Natural killer cell (primary cell): ENCODE measurements at regions not wholly inside any gene's neighbourhood (a gene's known extent, or its start where the extent isn't known, plus 50 kb on each side); places are given as distances from the start of the nearest gene placed in this dataset.

Experiments
- ATAC-seq, 3 donors: fragments of 150-1000 bp in 2 of 3; fragments of 200-7000 bp in 1 of 3; cut with Tn5 transposase; 1 replicate in 1 of 3; 2 replicates in 2 of 3; pipeline ENCODE4 v1.10.0; 2021; ENCODE audit warnings: mild to moderate bottlenecking in 2 of 3, moderate library complexity in 2 of 3
- DNase-seq, 2 donors: peaks; one replicate each; pipeline versions ENCODE4 v3.0.0 to v3.0.0-alpha.2; 2013 to 2021; ENCODE audit warnings: mixed read lengths in 1 of 2
- H3K27ac ChIP-seq: one replicate; pipeline ENCODE4 v1.5.1; 2013; ENCODE audit warnings: mild to moderate bottlenecking, low read length
- H3K27me3 ChIP-seq: one replicate; pipeline ENCODE4 v1.6.1; 2013; ENCODE audit warnings: low read length; ENCODE audit not compliant: control insufficient read depth, insufficient read depth
- H3K36me3 ChIP-seq: one replicate; pipeline ENCODE4 v1.6.1; 2013; ENCODE audit warnings: low read length; ENCODE audit not compliant: control insufficient read depth, insufficient read depth
- H3K4me1 ChIP-seq: one replicate; pipeline ENCODE4 v1.6.1; 2013; ENCODE audit warnings: low read length; ENCODE audit not compliant: control insufficient read depth, insufficient read depth
- H3K4me3 ChIP-seq: one replicate; pipeline ENCODE4 v1.5.1; 2013; ENCODE audit warnings: low read length
- H3K9me3 ChIP-seq: one replicate; pipeline ENCODE4 v1.6.1; 2013; ENCODE audit warnings: low read length; ENCODE audit not compliant: control insufficient read depth, insufficient read depth
- H3K27ac Mint-ChIP-seq, 2 donors: one replicate each; pipeline ENCODE4 v1.8.0; 2022; ENCODE audit warnings: mild to moderate bottlenecking in 2 of 2, mixed read lengths in 2 of 2, moderate library complexity in 1 of 2
- H3K27me3 Mint-ChIP-seq, 2 donors: one replicate each; pipeline ENCODE4 v1.8.0; 2022; ENCODE audit warnings: low read depth in 2 of 2, mixed read lengths in 2 of 2
- H3K36me3 Mint-ChIP-seq: one replicate; pipeline ENCODE4 v1.8.0; 2022; ENCODE audit warnings: mixed read lengths
- H3K4me1 Mint-ChIP-seq, 2 donors: one replicate each; pipeline ENCODE4 v1.8.0; 2022; ENCODE audit warnings: mixed read lengths in 2 of 2
- H3K4me3 Mint-ChIP-seq: one replicate; pipeline ENCODE4 v1.8.0; 2022; ENCODE audit warnings: mild to moderate bottlenecking, moderate library complexity, mixed read lengths
- H3K9me3 Mint-ChIP-seq, 2 donors: one replicate each; pipeline ENCODE4 v1.8.0; 2022; ENCODE audit warnings: mixed read lengths in 2 of 2
- WGBS: methylation state at CpG from one replicate; pipeline ENCODE4 v1.1.7; 2013; ENCODE audit warnings: missing lambda C conversion rate; ENCODE audit not compliant: insufficient coverage; 5-methylcytosine and 5-hydroxymethylcytosine counted together
- intact Hi-C: fragments of 100-400 bp; cut with micrococcal nuclease; formaldehyde crosslinking; loops from one replicate; pipeline ENCODE4 v1.14.2; 2022
- TF ChIP-seq, protein P1 (sequence below): fragments of 200-600 bp; IDR thresholded peaks from one replicate; pipeline ENCODE4 v1.8.0; 2022; ENCODE audit warnings: antibody characterized with exemption

DNA sequence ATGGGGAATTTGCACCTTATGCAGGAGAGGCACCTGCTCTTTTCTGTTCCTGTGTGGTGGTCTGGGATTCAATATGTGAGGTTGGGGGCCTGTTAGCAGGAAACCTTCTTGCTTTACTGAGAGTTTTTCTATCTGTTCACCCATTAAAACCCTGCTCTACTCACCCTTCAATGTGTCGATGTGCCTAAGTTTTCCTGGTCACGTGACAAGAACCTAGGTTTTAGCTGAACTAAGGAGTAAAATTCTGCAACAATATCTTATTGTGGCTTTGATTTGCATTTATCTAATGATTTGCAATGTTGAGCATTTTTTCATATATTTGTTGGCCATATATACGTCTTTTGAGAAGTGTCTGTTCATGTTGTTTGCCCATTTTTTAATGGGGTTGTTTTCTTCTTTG is 979.9 kb downstream of the HACE1 start:
- no peaks in the 10 kb centered on the region for H3K4me1 ChIP-seq
- no peak overlapping the region for H3K27ac ChIP-seq
- H3K36me3 Mint-ChIP-seq: no peaks in the 10 kb centered on the region
- no peak overlapping the region for H3K4me3 ChIP-seq
- no peak overlapping the region for H3K4me3 Mint-ChIP-seq
- ATAC-seq (no peak), DNase-seq (no peak)
- H3K27me3 ChIP-seq: no peaks in the 10 kb centered on the region
- H3K9me3 ChIP-seq: peaks cover 9% of the 10 kb centered on the region
- H3K36me3 ChIP-seq: no peaks in the 10 kb centered on the region
- H3K9me3 Mint-ChIP-seq: peaks cover 9 to 17% of the 10 kb centered on the region in 2 donors
- no peak overlapping the region for H3K27ac Mint-ChIP-seq
- TF ChIP-seq, protein P1, sequence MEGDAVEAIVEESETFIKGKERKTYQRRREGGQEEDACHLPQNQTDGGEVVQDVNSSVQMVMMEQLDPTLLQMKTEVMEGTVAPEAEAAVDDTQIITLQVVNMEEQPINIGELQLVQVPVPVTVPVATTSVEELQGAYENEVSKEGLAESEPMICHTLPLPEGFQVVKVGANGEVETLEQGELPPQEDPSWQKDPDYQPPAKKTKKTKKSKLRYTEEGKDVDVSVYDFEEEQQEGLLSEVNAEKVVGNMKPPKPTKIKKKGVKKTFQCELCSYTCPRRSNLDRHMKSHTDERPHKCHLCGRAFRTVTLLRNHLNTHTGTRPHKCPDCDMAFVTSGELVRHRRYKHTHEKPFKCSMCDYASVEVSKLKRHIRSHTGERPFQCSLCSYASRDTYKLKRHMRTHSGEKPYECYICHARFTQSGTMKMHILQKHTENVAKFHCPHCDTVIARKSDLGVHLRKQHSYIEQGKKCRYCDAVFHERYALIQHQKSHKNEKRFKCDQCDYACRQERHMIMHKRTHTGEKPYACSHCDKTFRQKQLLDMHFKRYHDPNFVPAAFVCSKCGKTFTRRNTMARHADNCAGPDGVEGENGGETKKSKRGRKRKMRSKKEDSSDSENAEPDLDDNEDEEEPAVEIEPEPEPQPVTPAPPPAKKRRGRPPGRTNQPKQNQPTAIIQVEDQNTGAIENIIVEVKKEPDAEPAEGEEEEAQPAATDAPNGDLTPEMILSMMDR: no peak
- no peaks in the 10 kb centered on the region for H3K27me3 Mint-ChIP-seq
- intact Hi-C loops: no loop called here
- WGBS: 100% methylated on average over 3 of the region's 3 CpGs
- H3K4me1 Mint-ChIP-seq: no peaks in the 10 kb centered on the region

DNA sequence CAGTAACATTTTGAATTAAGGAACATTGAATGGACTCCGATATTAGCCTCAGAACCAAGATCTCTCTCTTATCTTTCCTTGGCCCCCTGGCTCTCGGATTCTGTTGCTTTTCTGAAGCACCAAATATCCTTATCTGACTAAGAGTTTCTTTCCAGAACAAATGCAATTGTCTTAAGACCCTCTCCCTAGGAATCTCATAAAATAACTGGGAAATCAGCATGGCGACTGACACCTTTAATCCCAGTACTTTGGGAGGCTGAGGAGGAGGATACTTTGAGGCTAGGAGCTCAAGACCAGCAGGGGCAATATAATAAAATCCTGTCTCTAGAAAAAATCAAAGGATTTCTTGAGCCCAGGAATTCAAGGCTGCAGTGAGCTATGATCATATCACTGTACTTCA is 984.5 kb downstream of the HACE1 start:
- DNase-seq: no peak
- Histone ChIP-seq H3K9me3 (peaks cover 5% of the 10 kb centered on the region), H3K4me3 (no peak overlapping the region), H3K27ac (no peak overlapping the region), H3K36me3 (no peaks in the 10 kb centered on the region), H3K27me3 (no peaks in the 10 kb centered on the region), H3K4me1 (no peaks in the 10 kb centered on the region)
- H3K36me3 Mint-ChIP-seq: no peaks in the 10 kb centered on the region
- H3K27ac Mint-ChIP-seq: no peak overlapping the region
- H3K4me3 Mint-ChIP-seq: no peak overlapping the region
- intact Hi-C loops: no loop called here
- 76% methylated on average over 3 of the region's 3 CpGs for WGBS
- no peaks in the 10 kb centered on the region for H3K27me3 Mint-ChIP-seq
- no peak for ATAC-seq
- H3K9me3 Mint-ChIP-seq: peaks cover 8 to 12% of the 10 kb centered on the region in 2 donors
- TF ChIP-seq, protein P1: no peak
- no peaks in the 10 kb centered on the region for H3K4me1 Mint-ChIP-seq

DNA sequence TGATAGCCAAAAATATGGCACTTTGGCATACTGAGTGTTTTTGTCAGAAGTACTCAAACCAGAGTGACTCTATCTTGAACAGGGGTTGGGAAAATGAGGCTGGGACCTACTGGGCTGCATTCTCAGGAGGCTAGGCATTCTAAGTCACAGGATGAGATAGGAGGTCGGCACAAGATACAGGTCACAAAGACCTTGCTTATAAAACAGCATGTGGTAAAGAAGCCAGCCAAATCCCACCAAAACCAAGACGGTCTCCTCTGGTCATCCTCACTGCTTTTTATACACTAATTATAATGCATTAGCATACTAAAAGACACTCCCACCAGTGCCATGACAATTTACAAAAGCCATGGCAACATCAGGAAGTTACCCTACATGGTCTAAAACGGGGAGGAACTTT is 985.1 kb downstream of the HACE1 start:
- Mint-ChIP-seq H3K27ac (no peak overlapping the region), H3K4me1 (no peaks in the 10 kb centered on the region), H3K36me3 (no peaks in the 10 kb centered on the region), H3K4me3 (no peak overlapping the region), H3K9me3 (peaks cover 9 to 12% of the 10 kb centered on the region in 2 donors), H3K27me3 (no peaks in the 10 kb centered on the region)
- Histone ChIP-seq H3K27me3 (no peaks in the 10 kb centered on the region), H3K4me1 (no peaks in the 10 kb centered on the region), H3K27ac (no peak overlapping the region), H3K36me3 (no peaks in the 10 kb centered on the region), H3K9me3 (peaks cover 4% of the 10 kb centered on the region), H3K4me3 (no peak overlapping the region)
- ATAC-seq: no peak
- TF ChIP-seq, protein P1: no peak
- DNase-seq: no peak
- intact Hi-C loops: no loop called here
- 68% methylated on average over 3 of the region's 3 CpGs for WGBS

DNA sequence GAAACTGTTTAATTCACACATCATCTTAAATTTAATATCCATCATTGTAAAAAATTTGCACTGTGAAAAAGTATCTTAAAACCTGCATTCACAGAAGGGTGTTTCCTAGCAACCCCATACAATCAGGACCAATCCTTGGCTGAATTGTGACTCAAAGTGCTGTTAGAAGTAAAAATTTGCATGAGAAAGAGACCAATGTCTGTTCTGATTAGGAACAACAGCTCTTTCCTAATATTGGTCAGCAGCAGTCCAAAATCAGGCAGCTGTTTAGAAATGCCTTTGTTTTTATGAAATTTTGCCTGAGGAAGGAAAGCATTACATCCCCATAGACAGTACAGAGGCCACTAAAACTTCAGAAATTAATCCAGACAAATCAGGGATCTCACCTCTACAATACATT is 987.0 kb downstream of the HACE1 start:
- Histone ChIP-seq H3K27me3 (no peaks in the 10 kb centered on the region), H3K9me3 (peaks cover 3% of the 10 kb centered on the region), H3K4me1 (no peaks in the 10 kb centered on the region), H3K36me3 (no peaks in the 10 kb centered on the region), H3K4me3 (no peak overlapping the region), H3K27ac (no peak overlapping the region)
- intact Hi-C loops: no loop called here
- ATAC-seq: no peak
- TF ChIP-seq, protein P1: no peak
- H3K27me3 Mint-ChIP-seq: no peaks in the 10 kb centered on the region
- no peaks in the 10 kb centered on the region for H3K4me1 Mint-ChIP-seq
- peaks cover 13% of the 10 kb centered on the region in 2 donors for H3K9me3 Mint-ChIP-seq
- no peak for DNase-seq
- no peak overlapping the region for H3K27ac Mint-ChIP-seq
- H3K36me3 Mint-ChIP-seq: no peaks in the 10 kb centered on the region
- H3K4me3 Mint-ChIP-seq: no peak overlapping the region
